SU-DHL-6 (cell line): ENCODE measurements at regions not wholly inside any gene's neighbourhood (a gene's known extent, or its start where the extent isn't known, plus 50 kb on each side); places are given as distances from the start of the nearest gene placed in this dataset.

Source experiments
- H2AFZ ChIP-seq: fragments of 200-600 bp; sonication (generic); 2 replicates; pipeline ENCODE4 v1.6.1; 2014; ENCODE audit warnings: low read depth, mild to moderate bottlenecking, moderate library complexity, mixed read lengths, antibody characterized with exemption, low read length; ENCODE audit not compliant: severe bottlenecking
- H3F3A ChIP-seq: fragments of 200-600 bp; shearing (Covaris generic); 2 replicates; pipeline ENCODE4 v1.6.0; 2016; ENCODE audit warnings: antibody characterized with exemption, mild to moderate bottlenecking; ENCODE audit not compliant: insufficient read depth
- H3K27ac ChIP-seq: fragments of 200-600 bp; sonication (generic); 2 replicates; pipeline ENCODE4 v1.5.1; 2016; ENCODE audit warnings: low read depth, mild to moderate bottlenecking, low read length, moderate library complexity, mixed read lengths
- H3K27me3 ChIP-seq: fragments of 200-600 bp; sonication (generic), shearing (Covaris generic); 2 replicates; pipeline ENCODE4 v1.6.0; 2014; ENCODE audit warnings: mild to moderate bottlenecking, low read length
- H3K36me3 ChIP-seq: fragments of 200-600 bp; sonication (generic); 2 replicates; pipeline ENCODE4 v1.6.1; 2014; ENCODE audit warnings: mild to moderate bottlenecking, low read length, mixed read lengths
- H3K4me2 ChIP-seq: fragments of 300-600, 200-600 bp; shearing (Covaris generic), sonication (generic); 2 replicates; pipeline ENCODE4 v1.6.0; 2014; ENCODE audit warnings: low read length, low read depth, mild to moderate bottlenecking; ENCODE audit not compliant: poor library complexity, severe bottlenecking
- H3K4me3 ChIP-seq: fragments of 200-600 bp; sonication (generic); 2 replicates; pipeline ENCODE4 v1.5.1; 2014; ENCODE audit warnings: antibody characterized with exemption, low read length, mild to moderate bottlenecking, mixed read lengths; ENCODE audit not compliant: insufficient read depth, poor library complexity, severe bottlenecking
- H3K79me2 ChIP-seq: fragments of 200-600 bp; sonication (generic); 2 replicates; pipeline ENCODE4 v1.6.1; 2014; ENCODE audit warnings: mild to moderate bottlenecking, low read length, moderate library complexity; ENCODE audit not compliant: insufficient read depth
- H3K9ac ChIP-seq: fragments of 200-600 bp; sonication (generic); 2 replicates; pipeline ENCODE4 v1.7.0; 2014; ENCODE audit warnings: mild to moderate bottlenecking, low read length
- H3K9me2 ChIP-seq: fragments of 200-600 bp; sonication (generic); replicated peaks from 2 replicates; pipeline ENCODE4 v1.6.1; 2014; ENCODE audit warnings: low read length; ENCODE audit not compliant: insufficient read depth
- H3K9me3 ChIP-seq: fragments of 200-600 bp; sonication (generic); 2 replicates; pipeline ENCODE4 v1.6.1; 2014; ENCODE audit warnings: low read length, mixed read lengths; ENCODE audit not compliant: insufficient read depth
- H4K20me1 ChIP-seq: fragments of 200-600 bp; sonication (generic); 2 replicates; pipeline ENCODE4 v1.6.1; 2014; ENCODE audit warnings: low read depth, mild to moderate bottlenecking, antibody characterized with exemption, low read length, moderate library complexity, mixed read lengths
- CTCF ChIP-seq: fragments of 200-600 bp; sonication (generic); IDR thresholded peaks from one replicate; pipeline ENCODE4 v1.5.1; 2017; ENCODE audit warnings: antibody characterized with exemption, mild to moderate bottlenecking, low read length, moderate library complexity; ENCODE audit not compliant: insufficient read depth, poor library complexity, severe bottlenecking
- EZH2phosphoT487 ChIP-seq: fragments of 200-600 bp; sonication (generic), shearing (Covaris generic); conservative IDR thresholded peaks from 2 replicates; pipeline ENCODE4 v1.6.1; 2018; ENCODE audit warnings: mild to moderate bottlenecking, antibody characterized with exemption, low read length, moderate library complexity, mixed read lengths

GRCh38 chr4:59925290-59925689 is 1274.8 kb upstream of the ADGRL3 start:
- no peaks in the 10 kb centered on the region for H3K9me3 ChIP-seq
- H3K79me2 ChIP-seq: no peaks in the 10 kb centered on the region
- no peaks in the 10 kb centered on the region for H3K9me2 ChIP-seq
- no peaks in the 10 kb centered on the region for H3K36me3 ChIP-seq
- H3K27me3 ChIP-seq: no peaks in the 10 kb centered on the region
- no peak for TF ChIP-seq EZH2phosphoT487
- TF ChIP-seq CTCF: no peak
- no peaks in the 10 kb centered on the region for H3F3A ChIP-seq
- no peak overlapping the region for H3K4me2 ChIP-seq
- no peak overlapping the region for H2AFZ ChIP-seq
- H3K27ac ChIP-seq: no peak overlapping the region
- H4K20me1 ChIP-seq: no peaks in the 10 kb centered on the region
- no peak overlapping the region for H3K4me3 ChIP-seq
- no peak overlapping the region for H3K9ac ChIP-seq

GRCh38 chr4:59936566-59936965 is 1263.6 kb upstream of the ADGRL3 start:
- no peaks in the 10 kb centered on the region for H3K9me3 ChIP-seq
- H3K79me2 ChIP-seq: no peaks in the 10 kb centered on the region
- no peak overlapping the region for H2AFZ ChIP-seq
- H3K27me3 ChIP-seq: no peaks in the 10 kb centered on the region
- no peaks in the 10 kb centered on the region for H3K36me3 ChIP-seq
- no peak overlapping the region for H3K27ac ChIP-seq
- no peak overlapping the region for H3K9ac ChIP-seq
- TF ChIP-seq EZH2phosphoT487 (no peak), CTCF (no peak)
- no peak overlapping the region for H3K4me3 ChIP-seq
- H3K4me2 ChIP-seq: no peak overlapping the region
- H3F3A ChIP-seq: no peaks in the 10 kb centered on the region
- H3K9me2 ChIP-seq: no peaks in the 10 kb centered on the region
- no peaks in the 10 kb centered on the region for H4K20me1 ChIP-seq

GRCh38 chr4:59938166-59938565 is 1262.0 kb upstream of the ADGRL3 start:
- H3K79me2 ChIP-seq: no peaks in the 10 kb centered on the region
- no peak overlapping the region for H3K27ac ChIP-seq
- H3K9ac ChIP-seq: no peak overlapping the region
- TF ChIP-seq CTCF: no peak
- TF ChIP-seq EZH2phosphoT487: no peak
- H3F3A ChIP-seq: no peaks in the 10 kb centered on the region
- H3K9me2 ChIP-seq: no peaks in the 10 kb centered on the region
- no peaks in the 10 kb centered on the region for H3K9me3 ChIP-seq
- no peaks in the 10 kb centered on the region for H3K27me3 ChIP-seq
- no peak overlapping the region for H3K4me3 ChIP-seq
- no peak overlapping the region for H3K4me2 ChIP-seq
- no peak overlapping the region for H2AFZ ChIP-seq
- H3K36me3 ChIP-seq: no peaks in the 10 kb centered on the region
- H4K20me1 ChIP-seq: no peaks in the 10 kb centered on the region

- Histone ChIP-seq H3F3A (no peaks in the 10 kb centered on the region), H3K4me2 (no peak overlapping the region), H3K9me2 (no peaks in the 10 kb centered on the region), H3K79me2 (no peaks in the 10 kb centered on the region), H2AFZ (no peak overlapping the region), H3K9me3 (no peaks in the 10 kb centered on the region), H3K27ac (no peak overlapping the region), H4K20me1 (no peaks in the 10 kb centered on the region), H3K27me3 (no peaks in the 10 kb centered on the region), H3K9ac (no peak overlapping the region), H3K4me3 (no peak overlapping the region), H3K36me3 (no peaks in the 10 kb centered on the region)
- TF ChIP-seq CTCF: no peak
- no peak for TF ChIP-seq EZH2phosphoT487
Observed at GRCh38 chr4:59945277-59945676, 1254.8 kb upstream of the ADGRL3 start.
